Neuronal stem cell (in vitro differentiated cells): ENCODE measurements at regions not wholly inside any gene's neighbourhood (a gene's known extent, or its start where the extent isn't known, plus 50 kb on each side); places are given as distances from the start of the nearest gene placed in this dataset.

ENCODE experiments used
- DNase-seq: peaks from one replicate; pipeline ENCODE4 v3.0.0-alpha.2; 2013; ENCODE audit warnings: low spot score
- H2AFZ ChIP-seq: one replicate; pipeline ENCODE4 v1.6.1; 2013; ENCODE audit warnings: mild to moderate bottlenecking, low read length, inconsistent platforms
- H2AK5ac ChIP-seq: 2 replicates; pipeline ENCODE4 v1.6.1; 2013; ENCODE audit warnings: low read depth, mild to moderate bottlenecking, inconsistent platforms, low read length, moderate library complexity, mixed read lengths
- H2BK120ac ChIP-seq: 2 replicates; pipeline ENCODE4 v1.6.1; 2013; ENCODE audit warnings: low read depth, mild to moderate bottlenecking, inconsistent platforms, low read length, moderate library complexity, mixed read lengths
- H2BK12ac ChIP-seq: one replicate; pipeline ENCODE4 v1.6.1; 2013; ENCODE audit warnings: low read length, inconsistent platforms
- H2BK15ac ChIP-seq: 2 replicates; pipeline ENCODE4 v1.6.1; 2013; ENCODE audit warnings: mild to moderate bottlenecking, low read length, inconsistent platforms, mixed read lengths
- H2BK5ac ChIP-seq: one replicate; pipeline ENCODE4 v1.6.1; 2013; ENCODE audit warnings: inconsistent platforms, mild to moderate bottlenecking, low read length, moderate library complexity
- H3K14ac ChIP-seq: one replicate; pipeline ENCODE4 v1.6.1; 2013; ENCODE audit warnings: low read length, inconsistent platforms
- H3K18ac ChIP-seq: 2 replicates; pipeline ENCODE4 v1.6.1; 2013; ENCODE audit warnings: low read length, inconsistent platforms
- H3K23ac ChIP-seq: 2 replicates; pipeline ENCODE4 v1.6.1; 2013; ENCODE audit warnings: low read depth, mild to moderate bottlenecking, mixed read lengths, low read length, inconsistent platforms; ENCODE audit not compliant: poor library complexity
- H3K27ac ChIP-seq: replicated peaks from 3 replicates; pipeline ENCODE4 v1.5.1; 2013; ENCODE audit warnings: low read length, inconsistent platforms
- H3K27me3 ChIP-seq, 3 experiments: 2 replicates each; pipeline ENCODE4 v1.6.1; 2013; ENCODE audit warnings: low read length in 3 of 3, mild to moderate bottlenecking in 2 of 3, inconsistent platforms in 1 of 3, low read depth in 1 of 3, mixed read lengths in 1 of 3, moderate library complexity in 1 of 3; ENCODE audit not compliant: control insufficient read depth in 3 of 3, insufficient read depth in 3 of 3
- H3K36me3 ChIP-seq, 2 donors: replicated peaks in 1 of 2; 2 replicates each; pipeline ENCODE4 v1.6.1; 2013; ENCODE audit warnings: low read length in 2 of 2; ENCODE audit not compliant: control insufficient read depth in 2 of 2, insufficient read depth in 2 of 2
- H3K4ac ChIP-seq: 2 replicates; pipeline ENCODE4 v1.6.1; 2013; ENCODE audit warnings: inconsistent platforms, mild to moderate bottlenecking, low read length, moderate library complexity
- H3K4me1 ChIP-seq, 2 donors: 1 replicate in 1 of 2; 2 replicates in 1 of 2; pipeline ENCODE4 v1.6.1; 2013; ENCODE audit warnings: low read length in 2 of 2, low read depth in 1 of 2; ENCODE audit not compliant: control insufficient read depth in 2 of 2, insufficient read depth in 1 of 2
- H3K4me2 ChIP-seq: one replicate; pipeline ENCODE4 v1.6.1; 2013; ENCODE audit warnings: mild to moderate bottlenecking, low read length, inconsistent platforms; ENCODE audit not compliant: insufficient read depth, poor library complexity, severe bottlenecking
- H3K4me3 ChIP-seq, 2 donors: 2 replicates each; pipeline ENCODE4 v1.5.1; 2013; ENCODE audit warnings: low read length in 2 of 2, mild to moderate bottlenecking in 2 of 2, inconsistent platforms in 1 of 2, moderate library complexity in 1 of 2
- H3K79me1 ChIP-seq: one replicate; pipeline ENCODE4 v1.6.1; 2013; ENCODE audit warnings: low read depth, mild to moderate bottlenecking, inconsistent platforms, low read length, moderate library complexity
- H3K9ac ChIP-seq: one replicate; pipeline ENCODE4 v1.6.1; 2013; ENCODE audit warnings: mild to moderate bottlenecking, low read depth, low read length, inconsistent platforms; ENCODE audit not compliant: poor library complexity
- H3K9me3 ChIP-seq, 2 donors: replicated peaks in 1 of 2; 2 replicates each; pipeline versions ENCODE3 to v1.6.1; 2013; ENCODE audit warnings: low read length in 2 of 2, mild to moderate bottlenecking in 2 of 2, inconsistent platforms in 1 of 2, low read depth in 1 of 2, mixed read lengths in 1 of 2, moderate library complexity in 1 of 2; ENCODE audit not compliant: control insufficient read depth in 2 of 2, insufficient read depth in 1 of 2
- H4K8ac ChIP-seq: one replicate; pipeline ENCODE4 v1.6.1; 2013; ENCODE audit warnings: low read depth, mild to moderate bottlenecking, inconsistent platforms, low read length, moderate library complexity
- H4K91ac ChIP-seq: one replicate; pipeline ENCODE4 v1.6.1; 2013; ENCODE audit warnings: low read length, low read depth, mild to moderate bottlenecking, inconsistent platforms; ENCODE audit not compliant: poor library complexity
- WGBS, 2 donors: extraction: QIAGEN DNeasy Blood & Tissue Kit; methylation state at CpG; one replicate each; pipeline ENCODE4 v1.1.7; 2013; ENCODE audit warnings: missing lambda C conversion rate in 2 of 2, mixed read lengths in 1 of 2; ENCODE audit not compliant: insufficient read length in 2 of 2, insufficient replicate concordance in 1 of 2; ENCODE audit errors: extremely low coverage in 2 of 2; 5-methylcytosine and 5-hydroxymethylcytosine counted together

DNA sequence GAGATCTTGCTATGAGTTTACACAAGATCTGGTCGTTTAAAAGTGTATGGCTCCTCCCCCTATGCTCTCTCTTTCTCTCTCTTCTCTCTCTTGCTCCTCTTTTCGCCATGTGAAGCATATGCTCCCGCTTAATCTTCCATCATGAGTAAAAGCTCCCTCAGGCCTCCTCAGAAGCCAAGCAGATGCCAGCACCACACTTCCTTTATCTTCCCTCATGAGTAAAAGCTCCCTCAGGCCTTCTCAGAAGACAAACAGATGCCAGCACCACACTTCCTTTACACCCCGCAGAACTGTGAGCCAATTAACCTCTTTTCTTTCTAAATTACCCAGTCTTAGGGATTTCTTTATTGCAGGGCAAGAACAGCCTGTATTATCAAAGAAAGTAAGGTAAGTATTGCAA, 152.4 kb downstream of the SEC23A start:
- Histone ChIP-seq H2AFZ (no peak overlapping the region), H3K36me3 (no peaks in the 10 kb centered on the region), H2AK5ac (no peak overlapping the region), H3K18ac (no peak overlapping the region), H3K9ac (no peak overlapping the region), H3K79me1 (no peaks in the 10 kb centered on the region), H4K91ac (no peak overlapping the region), H3K4ac (no peak overlapping the region), H2BK15ac (no peak overlapping the region), H2BK120ac (no peak overlapping the region), H3K4me3 (no peak overlapping the region), H2BK5ac (no peak overlapping the region), H4K8ac (no peak overlapping the region), H3K9me3 (peaks cover 0 to 2% of the 10 kb centered on the region in 2 donors), H3K14ac (no peak overlapping the region), H3K27ac (no peak overlapping the region), H3K4me1 (no peaks in the 10 kb centered on the region), H3K27me3 (no peaks in the 10 kb centered on the region), H2BK12ac (no peak overlapping the region), H3K23ac (no peak overlapping the region), H3K4me2 (no peak overlapping the region)
- WGBS, 2 donors: no CpG with 5 or more reads among the region's 4 CpGs
- no peak for DNase-seq

GRCh38 chr14:38948576-38948975, 154.5 kb downstream of the SEC23A start:
- Histone ChIP-seq H3K79me1 (no peaks in the 10 kb centered on the region), H3K4me1 (no peaks in the 10 kb centered on the region), H2AK5ac (no peak overlapping the region), H3K27me3 (no peaks in the 10 kb centered on the region), H2BK12ac (no peak overlapping the region), H3K18ac (no peak overlapping the region), H2BK5ac (no peak overlapping the region), H3K9ac (no peak overlapping the region), H3K4ac (no peak overlapping the region), H2BK120ac (no peak overlapping the region), H3K14ac (no peak overlapping the region), H4K91ac (no peak overlapping the region), H3K36me3 (no peaks in the 10 kb centered on the region), H4K8ac (no peak overlapping the region), H2BK15ac (no peak overlapping the region), H3K23ac (no peak overlapping the region), H3K4me3 (no peak overlapping the region), H3K27ac (no peak overlapping the region), H2AFZ (no peak overlapping the region), H3K9me3 (peaks cover 0 to 2% of the 10 kb centered on the region in 2 donors), H3K4me2 (no peak overlapping the region)
- WGBS, 2 donors: no CpG with 5 or more reads among the region's 6 CpGs
- DNase-seq: no peak

- Histone ChIP-seq H3K27me3 (no peaks in the 10 kb centered on the region), H3K18ac (no peak overlapping the region), H3K14ac (no peak overlapping the region), H2AK5ac (no peak overlapping the region), H2BK5ac (no peak overlapping the region), H2BK120ac (no peak overlapping the region), H2AFZ (no peak overlapping the region), H2BK15ac (no peak overlapping the region), H4K8ac (no peak overlapping the region), H3K79me1 (no peaks in the 10 kb centered on the region), H3K9ac (no peak overlapping the region), H2BK12ac (no peak overlapping the region), H3K4me3 (no peak overlapping the region), H4K91ac (no peak overlapping the region), H3K36me3 (no peaks in the 10 kb centered on the region), H3K9me3 (peaks cover 0 to 2% of the 10 kb centered on the region in 2 donors), H3K4me1 (no peaks in the 10 kb centered on the region), H3K27ac (no peak overlapping the region), H3K4ac (no peak overlapping the region), H3K4me2 (no peak overlapping the region), H3K23ac (no peak overlapping the region)
- no peak for DNase-seq
- WGBS, 2 donors: no CpG with 5 or more reads among the region's 1 CpG
These were observed 154.9 kb downstream of the SEC23A start for GRCh38 chr14:38948171-38948570.

GRCh38 chr14:38947343-38947742, 155.7 kb downstream of the SEC23A start:
- Histone ChIP-seq H3K4me1 (no peaks in the 10 kb centered on the region), H2BK120ac (no peak overlapping the region), H2BK5ac (no peak overlapping the region), H3K4me3 (no peak overlapping the region), H3K36me3 (no peaks in the 10 kb centered on the region), H4K8ac (no peak overlapping the region), H2BK12ac (no peak overlapping the region), H2AK5ac (no peak overlapping the region), H3K18ac (no peak overlapping the region), H3K4me2 (no peak overlapping the region), H3K4ac (no peak overlapping the region), H3K9ac (no peak overlapping the region), H2BK15ac (no peak overlapping the region), H3K9me3 (peaks cover 0 to 2% of the 10 kb centered on the region in 2 donors), H3K23ac (no peak overlapping the region), H3K14ac (no peak overlapping the region), H2AFZ (no peak overlapping the region), H3K27me3 (no peaks in the 10 kb centered on the region), H4K91ac (no peak overlapping the region), H3K27ac (no peak overlapping the region), H3K79me1 (no peaks in the 10 kb centered on the region)
- no CpG with 5 or more reads among the region's 1 CpG for WGBS, 2 donors
- no peak for DNase-seq
